ENCODE measurements at regions not wholly inside any gene's neighbourhood (a gene's known extent, or its start where the extent isn't known, plus 50 kb on each side); places are given as distances from the start of the nearest gene placed in this dataset.

GRCh38 chr22:48488611-48489511 is 1338.8 kb downstream of the BRD1 start:
- TF ChIP-seq CTCF (IDR thresholded peaks at IDR 0.05; ENCODE audit: insufficient read depth, low read length) (no peak), REST (IDR thresholded peaks at IDR 0.05; ENCODE audit: insufficient replicate concordance, low read depth) (no peak), SPI1 (IDR thresholded peaks at IDR 0.05; ENCODE audit: borderline replicate concordance, low read depth) (no peak), POLR2AphosphoS5 (IDR thresholded peaks at IDR 0.05; ENCODE audit: low read depth) (no peak), GABPA (IDR thresholded peaks at IDR 0.05; ENCODE audit: low read depth) (no peak)
- Histone ChIP-seq H3K27me3 (ENCODE audit: insufficient read depth, poor library complexity, severe bottlenecking) (peaks cover 20% of the 10 kb centered on the region), H3K27ac (replicated peaks) (no peak overlapping the region), H3K4me3 (replicated peaks; ENCODE audit: insufficient read depth, low read length) (no peak overlapping the region)
- DNase-seq (ENCODE audit: low read depth in 1 of 2, low spot score in 1 of 2): no peak

GRCh38 chr22:48488149-48488551 is 1339.5 kb downstream of the BRD1 start:
- TF ChIP-seq POLR2AphosphoS5 (IDR thresholded peaks at IDR 0.05; ENCODE audit: low read depth) (no peak), SPI1 (IDR thresholded peaks at IDR 0.05; ENCODE audit: borderline replicate concordance, low read depth) (no peak), GABPA (IDR thresholded peaks at IDR 0.05; ENCODE audit: low read depth) (no peak), REST (IDR thresholded peaks at IDR 0.05; ENCODE audit: insufficient replicate concordance, low read depth) (no peak), CTCF (IDR thresholded peaks at IDR 0.05; ENCODE audit: insufficient read depth, low read length) (no peak)
- Histone ChIP-seq H3K27me3 (ENCODE audit: insufficient read depth, poor library complexity, severe bottlenecking) (peaks cover 20% of the 10 kb centered on the region), H3K27ac (replicated peaks) (no peak overlapping the region), H3K4me3 (replicated peaks; ENCODE audit: insufficient read depth, low read length) (no peak overlapping the region)
- no peak for DNase-seq (ENCODE audit: low read depth in 1 of 2, low spot score in 1 of 2)

- no peak for DNase-seq (ENCODE audit: low read depth in 1 of 2, low spot score in 1 of 2)
- Histone ChIP-seq H3K4me3 (replicated peaks; ENCODE audit: insufficient read depth, low read length) (no peak overlapping the region), H3K27me3 (ENCODE audit: insufficient read depth, poor library complexity, severe bottlenecking) (peaks cover 18% of the 10 kb centered on the region), H3K27ac (replicated peaks) (no peak overlapping the region)
- TF ChIP-seq GABPA (IDR thresholded peaks at IDR 0.05; ENCODE audit: low read depth) (no peak), POLR2AphosphoS5 (IDR thresholded peaks at IDR 0.05; ENCODE audit: low read depth) (no peak), REST (IDR thresholded peaks at IDR 0.05; ENCODE audit: insufficient replicate concordance, low read depth) (no peak), CTCF (IDR thresholded peaks at IDR 0.05; ENCODE audit: insufficient read depth, low read length) (no peak)
Observed at GRCh38 chr22:48486558-48486957, 1341.1 kb downstream of the BRD1 start.

Data from HL-60 (cell line).